ENCODE measurements at regions not wholly inside any gene's neighbourhood (a gene's known extent, or its start where the extent isn't known, plus 50 kb on each side); places are given as distances from the start of the nearest gene placed in this dataset.

DNA sequence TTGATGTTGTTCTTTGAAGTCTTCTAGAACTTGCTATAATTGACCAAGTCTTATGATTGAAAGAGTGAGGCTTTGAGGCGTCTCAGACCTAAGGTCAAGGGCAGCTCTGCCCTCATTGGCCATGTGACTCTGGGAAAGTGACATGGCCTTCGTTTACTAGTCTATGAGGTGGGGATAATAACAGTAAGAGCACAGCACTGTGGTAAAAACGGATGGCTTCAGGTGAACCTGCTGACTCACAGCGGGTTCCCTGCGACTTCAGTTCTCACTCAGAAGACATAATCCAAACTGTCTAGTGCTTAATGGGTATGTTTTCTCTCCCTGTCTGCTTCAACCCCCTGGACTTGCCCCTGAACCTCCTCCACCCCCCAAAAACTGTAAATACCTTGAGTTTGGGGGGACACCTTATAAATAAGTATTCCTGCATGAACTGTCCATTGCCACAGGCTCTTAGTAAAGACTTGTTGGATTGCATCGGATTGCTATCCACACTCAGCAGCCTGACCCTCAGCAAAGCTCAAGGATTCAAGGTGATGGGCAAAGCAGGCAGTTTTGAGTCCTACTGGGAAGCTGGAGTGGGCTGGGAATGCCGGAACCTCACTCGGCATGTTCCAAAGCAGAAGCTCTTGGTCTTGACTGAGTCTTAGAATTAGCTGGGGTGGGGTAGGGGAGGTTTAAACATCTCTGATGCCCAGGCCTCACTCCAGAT, 304.6 kb downstream of the KLF6 start:
- DNase-seq, result no peak

DNA sequence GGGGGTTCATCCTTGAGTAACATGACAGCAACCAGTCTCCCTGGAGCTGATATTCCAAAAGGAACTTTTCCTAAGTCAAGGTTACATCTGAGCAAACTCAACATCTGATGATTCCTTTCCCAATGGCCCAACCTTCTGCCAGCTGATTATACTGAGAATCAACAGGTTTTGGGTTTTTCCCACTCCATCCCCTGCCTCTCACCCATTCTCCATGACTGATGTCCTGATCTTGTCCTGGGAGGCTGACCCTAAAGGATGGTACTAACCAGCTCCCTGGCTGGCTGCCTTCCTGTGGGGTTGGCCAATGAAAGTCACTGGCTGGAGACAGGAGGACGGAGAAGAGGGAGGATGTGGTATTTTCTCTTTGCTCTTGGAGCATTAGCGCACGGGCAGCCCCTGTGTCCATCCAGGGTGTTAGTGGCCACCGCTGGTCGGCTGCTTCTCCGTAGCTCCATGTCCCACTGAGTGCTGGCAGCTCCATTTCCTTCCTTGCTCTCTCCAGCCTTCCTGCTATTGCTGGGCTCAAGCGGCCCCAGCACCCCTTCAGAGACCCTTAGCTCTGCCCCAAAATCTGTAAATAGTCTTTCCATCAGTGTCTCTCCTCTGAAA, 306.2 kb upstream of the PITRM1 start:
- no peak for DNase-seq

DNA sequence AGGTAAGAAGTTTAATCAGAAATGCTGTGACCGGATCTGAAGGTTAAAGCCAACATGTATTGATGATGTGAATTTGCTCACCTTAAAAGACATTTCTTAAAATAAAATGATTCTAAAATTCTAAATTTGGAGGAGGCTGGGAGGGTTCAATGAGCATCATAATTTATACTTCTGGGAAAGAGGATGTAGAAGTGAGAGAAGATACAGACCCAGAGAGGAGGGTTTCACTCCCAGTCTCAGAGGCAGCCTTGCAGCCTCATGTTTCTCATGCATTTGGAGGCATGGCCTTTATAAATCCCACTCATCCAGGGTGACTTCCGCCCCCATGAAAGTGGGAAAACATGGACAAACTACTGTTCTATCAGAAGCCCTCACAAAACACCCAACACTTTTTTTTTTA, 305.6 kb upstream of the PITRM1 start:
- no peak for DNase-seq

DNA sequence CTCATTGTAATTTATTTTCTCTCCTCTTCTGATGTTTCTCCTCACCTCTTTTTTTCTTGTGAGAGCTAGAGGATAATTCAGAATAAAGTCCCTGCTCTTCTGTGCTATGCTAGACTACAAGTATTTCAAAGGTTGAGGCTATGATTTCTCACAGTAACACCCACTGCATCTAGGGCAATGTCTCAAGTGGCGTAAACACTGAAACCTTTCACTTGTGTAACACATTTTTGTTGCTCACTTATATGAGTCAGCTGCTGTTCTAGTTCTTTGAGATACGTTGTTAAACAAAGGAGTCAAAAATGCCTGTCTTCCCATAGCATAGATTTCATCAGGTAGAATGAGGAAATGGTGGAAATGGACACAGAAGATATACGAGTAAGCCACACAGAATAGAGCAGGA, 305.1 kb upstream of the PITRM1 start:
- DNase-seq, result no peak

DNA sequence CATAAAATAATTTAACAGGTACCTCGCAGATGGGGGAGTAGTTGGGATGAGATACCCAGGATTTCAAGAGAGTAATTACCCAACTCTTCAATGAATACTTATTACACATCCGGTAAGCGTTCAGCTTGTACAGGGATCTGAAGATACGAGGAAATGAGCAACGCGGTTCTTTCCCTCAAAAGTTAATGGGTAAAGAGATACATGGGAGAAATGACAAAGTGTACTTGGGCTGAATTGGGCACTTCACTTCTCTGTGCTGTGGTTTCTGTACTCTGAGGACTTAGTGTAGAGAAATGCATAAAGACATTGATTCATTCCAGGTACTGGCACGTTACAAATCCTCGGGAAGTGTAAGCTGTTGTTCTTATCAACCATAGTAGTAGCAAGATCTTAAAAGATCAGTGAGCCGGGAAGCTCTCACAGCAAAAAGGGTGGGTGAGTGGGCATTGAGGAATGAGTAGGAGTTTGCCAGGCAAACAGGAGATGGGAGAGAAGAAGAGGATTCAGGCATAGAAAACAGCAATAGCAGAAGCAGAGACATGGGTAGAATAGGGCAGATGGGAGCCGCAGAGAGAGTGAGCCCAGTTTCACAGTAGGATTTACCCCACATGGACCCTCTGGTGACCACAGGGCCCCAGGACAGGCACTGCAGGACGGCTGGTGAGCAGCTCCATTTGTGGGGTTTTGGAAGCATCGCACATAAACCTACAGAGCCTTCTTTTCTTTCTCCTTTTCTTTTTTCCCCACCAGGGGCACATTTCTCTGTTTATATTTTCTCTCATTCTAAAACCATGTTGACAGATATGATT, 304.3 kb upstream of the PITRM1 start:
- DNase-seq, result peak in 1 of 3 experiments; percentile 23

DNA sequence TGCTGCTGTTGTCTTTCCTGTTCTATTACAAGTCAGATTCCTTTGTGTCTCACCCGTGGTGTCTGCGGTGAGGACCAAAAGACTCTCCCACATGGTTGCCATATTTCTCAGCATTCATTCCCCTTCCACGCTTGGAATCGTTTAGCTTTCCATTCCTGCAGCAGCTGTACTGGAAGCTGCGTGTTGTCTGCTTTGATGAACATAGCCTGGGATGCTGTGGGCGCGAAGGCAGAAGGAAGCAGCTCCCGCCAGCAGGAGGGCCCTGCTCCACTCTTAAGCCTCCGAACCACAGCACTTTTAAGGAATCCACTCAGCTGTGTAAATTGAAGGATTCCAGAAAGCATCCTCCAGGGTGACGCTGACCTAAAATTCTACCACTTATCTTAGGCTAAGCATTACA, 303.6 kb upstream of the PITRM1 start:
- peak in 1 of 3 experiments; percentile 23 for DNase-seq

DNA sequence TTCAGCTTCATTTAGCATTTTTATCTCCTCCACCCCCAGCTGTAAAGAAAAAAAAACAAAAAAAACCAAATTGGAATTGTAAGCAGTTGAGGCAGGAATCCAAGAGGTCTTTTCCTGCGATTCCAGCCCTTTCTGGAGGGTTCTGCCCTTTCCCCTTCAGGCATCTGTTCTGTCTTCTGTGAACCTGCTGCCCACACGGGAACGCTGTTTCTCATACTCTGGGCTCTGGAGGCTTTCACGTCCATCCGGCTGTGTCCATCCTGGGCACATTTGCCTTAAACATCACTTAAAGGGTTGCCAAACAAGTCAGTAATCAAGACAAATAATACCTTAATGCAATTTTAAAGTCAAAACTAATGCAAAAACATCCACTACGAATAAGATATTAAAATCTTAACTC, 302.8 kb upstream of the PITRM1 start:
- DNase-seq, result no peak

DNA sequence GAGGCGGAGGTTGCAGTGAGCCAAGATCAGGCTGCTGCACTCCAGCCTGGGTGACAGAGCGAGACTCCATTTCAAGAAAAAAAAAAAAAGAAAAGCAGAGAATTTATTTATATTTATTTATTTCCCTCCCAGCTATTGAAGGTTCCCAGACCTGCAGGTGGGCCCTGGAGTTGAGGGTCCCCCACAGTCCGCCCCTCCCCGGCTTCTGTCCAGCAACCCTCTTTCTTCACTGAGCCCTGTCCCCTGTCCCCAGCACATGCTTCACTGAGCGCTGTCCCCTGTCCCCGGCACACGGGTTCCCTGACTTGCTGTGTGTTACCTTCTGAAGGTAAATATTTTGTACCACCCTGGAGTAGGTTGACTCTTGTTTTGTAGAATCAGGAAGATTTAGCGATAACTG, 301.7 kb upstream of the PITRM1 start:
- DNase-seq, result no peak

DNA sequence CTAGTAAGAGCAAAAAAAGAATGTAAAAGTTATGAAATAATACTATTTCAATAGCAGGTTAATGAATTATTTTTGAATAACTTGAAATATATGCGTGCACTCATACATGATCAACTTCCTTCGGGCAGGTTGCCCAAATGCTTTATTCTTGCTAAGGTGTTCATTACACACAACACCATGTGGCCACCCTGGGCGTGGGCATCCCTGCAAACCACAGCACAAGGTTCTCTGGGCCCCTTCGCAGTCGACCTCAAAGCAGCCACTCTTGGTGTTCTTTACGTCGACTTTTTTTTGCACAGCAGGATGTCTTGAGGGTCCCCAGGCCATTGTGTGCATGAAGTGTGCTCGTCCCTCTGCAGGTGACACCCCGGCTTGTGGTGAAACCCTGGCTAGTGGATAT, 300.7 kb upstream of the PITRM1 start:
- DNase-seq, result no peak

DNA sequence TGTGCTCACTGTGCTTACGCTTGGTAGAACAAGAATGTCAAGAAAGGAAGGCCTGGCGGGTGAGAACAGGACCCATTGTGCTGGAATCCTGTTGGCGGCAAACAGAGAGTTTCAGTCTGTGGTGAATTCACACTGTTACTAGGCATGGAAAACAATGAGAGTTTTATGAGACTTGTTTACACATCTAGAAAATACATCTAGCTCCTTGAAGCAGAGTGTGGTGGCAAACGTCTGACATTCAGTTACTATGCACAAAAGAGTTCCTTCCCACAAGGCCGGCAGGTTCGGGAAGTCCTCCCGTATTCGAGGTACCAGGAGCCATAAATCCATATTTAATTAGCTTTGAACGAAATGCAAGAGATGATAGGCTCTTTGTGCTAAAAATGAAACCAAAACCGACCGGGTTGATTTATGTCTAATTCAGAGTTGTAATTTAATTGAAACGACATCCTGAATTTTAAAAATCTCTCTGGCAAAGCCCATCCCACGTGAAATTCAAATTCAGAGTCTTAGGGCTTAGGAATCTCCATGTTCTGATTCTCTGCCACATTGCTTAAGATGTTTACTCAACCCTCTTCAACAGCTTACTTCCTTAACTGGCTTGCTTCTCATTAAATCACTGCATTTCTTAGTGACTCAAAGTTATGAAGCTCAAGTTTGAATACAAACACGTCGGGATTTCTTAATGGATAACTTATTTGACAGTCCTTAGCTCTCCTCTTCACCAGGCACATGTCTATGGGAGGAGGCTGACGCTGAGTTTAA, 299.9 kb upstream of the PITRM1 start:
- no peak for DNase-seq

DNA sequence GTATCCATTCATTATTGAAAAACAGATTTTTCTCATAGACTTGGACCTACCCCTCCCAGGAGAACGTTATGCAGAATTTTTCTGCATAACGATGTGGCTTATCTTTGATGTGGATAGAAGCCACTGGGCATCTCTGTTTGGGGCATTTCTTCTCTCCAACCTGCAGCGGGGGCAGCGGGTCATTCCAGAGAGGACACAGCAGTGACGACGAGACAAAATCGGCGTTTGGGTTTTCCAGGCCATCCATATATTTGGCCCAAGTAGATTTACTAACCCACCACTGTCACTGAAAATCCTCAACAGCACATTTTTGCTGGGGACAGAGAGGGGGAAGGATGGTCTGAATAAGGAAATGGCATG, 299.3 kb upstream of the PITRM1 start:
- DNase-seq, result no peak

DNA sequence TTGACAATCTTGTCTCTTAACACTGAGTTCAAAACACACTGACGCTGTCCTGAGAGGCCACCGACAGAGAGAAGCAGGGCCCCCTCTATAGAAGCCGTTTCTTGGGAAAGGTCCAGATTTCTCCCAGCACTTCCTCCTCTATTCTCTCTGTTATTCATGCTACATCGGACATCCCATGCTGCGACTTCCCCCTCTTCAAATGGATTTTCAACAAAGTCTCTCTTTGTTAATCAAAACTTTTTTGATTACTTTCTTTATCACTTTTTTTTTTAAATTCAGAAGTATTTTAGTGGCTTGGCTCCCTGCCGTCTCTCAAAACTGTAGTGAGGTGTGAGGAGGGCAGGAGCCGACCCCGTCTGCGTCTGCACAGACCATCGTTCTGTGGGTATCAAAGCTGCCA, 298.9 kb upstream of the PITRM1 start:
- DNase-seq, result no peak

DNA sequence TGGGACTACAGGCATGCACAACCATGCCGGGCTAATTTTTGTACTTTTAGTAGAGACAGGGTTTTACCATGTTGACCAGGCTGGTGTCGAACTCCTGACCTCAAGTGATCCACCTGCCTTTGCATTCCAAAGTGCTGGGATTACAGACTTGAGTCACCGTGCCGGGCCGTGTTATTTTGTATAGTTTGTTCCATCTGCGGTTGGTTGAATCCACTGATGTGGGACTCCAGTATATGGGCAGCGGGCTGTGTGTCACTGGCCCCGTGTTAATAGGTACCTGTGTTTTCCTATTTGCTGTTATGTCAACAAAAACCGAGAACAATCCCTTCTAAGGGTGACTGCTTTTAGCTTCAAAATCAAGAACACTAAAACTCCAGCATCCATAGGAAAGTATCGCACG, 297.6 kb upstream of the PITRM1 start:
- no peak for DNase-seq

DNA sequence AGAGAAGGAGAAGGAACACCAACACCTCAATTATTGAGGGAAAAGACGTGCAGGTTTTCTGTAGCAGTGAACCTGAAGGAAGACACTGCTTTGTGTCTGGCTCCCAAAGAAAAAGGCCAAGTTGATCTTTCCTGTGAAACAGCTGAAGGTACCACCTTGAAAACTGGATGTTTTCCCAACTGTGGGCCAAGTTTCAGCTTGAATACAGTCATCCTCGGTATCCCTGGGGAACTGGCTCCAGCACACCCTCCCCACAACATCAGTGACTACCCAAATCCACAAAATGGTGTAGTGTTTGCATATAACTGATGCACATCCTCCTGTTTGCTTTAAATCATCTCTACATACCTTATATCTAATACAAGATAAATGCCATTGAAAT, 297.0 kb upstream of the PITRM1 start:
- no peak for DNase-seq

DNA sequence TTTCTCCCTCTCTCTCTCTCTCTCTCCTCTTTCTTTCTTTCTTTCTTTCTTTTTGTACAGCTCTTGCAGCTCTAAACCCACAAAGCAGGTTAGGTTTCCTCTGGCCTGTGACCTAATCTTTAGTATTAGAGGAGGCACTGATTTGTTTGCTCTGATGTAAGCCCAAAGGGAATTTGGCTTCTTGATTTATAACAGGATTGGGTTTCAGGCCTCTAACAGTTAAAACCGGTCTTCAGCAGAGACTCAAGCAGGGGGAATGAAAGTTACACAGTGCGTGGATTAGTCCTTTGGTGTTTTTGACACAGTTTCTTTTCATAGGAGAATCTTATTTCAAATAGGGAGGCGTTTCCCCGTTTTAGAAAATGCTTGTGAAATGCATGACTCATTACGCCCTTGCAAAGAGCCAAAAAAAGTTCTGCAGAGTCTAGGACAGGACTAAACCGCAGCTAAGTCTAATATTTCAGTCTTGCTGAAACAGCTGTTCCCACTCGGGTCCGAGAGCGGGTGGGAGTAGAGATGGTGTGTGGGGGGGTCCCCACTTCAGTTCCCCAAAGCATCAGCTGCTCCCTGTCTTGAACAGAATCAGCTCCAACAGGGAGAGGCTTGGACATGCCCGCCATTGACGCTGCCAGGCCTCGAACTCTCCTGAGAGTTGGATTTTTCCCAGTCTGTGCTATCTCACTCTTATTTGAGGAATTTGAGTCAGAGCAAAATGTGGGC, 296.5 kb upstream of the PITRM1 start:
- no peak for DNase-seq

DNA sequence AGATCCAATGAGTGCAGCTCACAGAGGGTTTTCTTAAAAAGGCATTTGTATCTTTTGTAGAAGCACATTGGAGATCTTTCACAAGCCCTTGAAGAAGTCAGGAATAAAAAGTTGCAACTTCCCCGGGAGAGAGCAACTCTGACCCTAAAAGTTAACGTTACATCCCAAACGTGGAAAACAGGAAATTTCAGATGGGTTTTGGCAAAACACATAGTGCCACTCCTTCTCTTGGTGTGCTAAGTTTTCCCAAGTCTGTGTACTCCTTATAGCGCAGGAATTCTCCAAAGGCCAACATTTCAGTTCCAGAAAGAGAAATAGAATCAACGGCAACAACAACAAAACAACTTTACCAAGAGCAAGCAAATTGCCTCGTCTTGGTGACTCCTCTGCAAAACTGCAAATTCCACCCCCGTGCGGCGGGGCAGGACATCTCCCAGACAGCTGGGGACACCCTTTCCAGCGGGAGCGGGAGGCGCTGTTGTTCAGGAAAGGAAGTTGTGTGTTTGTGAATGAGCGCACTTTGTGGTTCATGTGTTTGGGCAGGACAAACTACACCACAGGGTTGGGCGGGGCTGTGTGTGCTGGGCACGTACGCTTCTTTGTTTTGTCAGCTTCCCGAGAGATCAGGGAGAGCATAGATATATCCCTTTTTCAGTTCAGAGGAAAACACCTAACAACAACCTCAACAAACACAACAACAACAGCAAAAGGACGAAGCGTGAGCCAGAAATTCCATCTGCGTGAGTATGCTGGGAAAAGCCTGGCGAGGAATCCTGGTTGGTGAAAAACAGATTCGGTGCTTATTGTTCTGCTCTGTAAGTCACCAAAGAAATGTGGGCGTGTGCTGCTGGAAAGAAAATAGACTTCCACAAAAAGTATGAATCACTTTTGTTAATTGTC, 294.7 kb upstream of the PITRM1 start:
- no peak for DNase-seq

DNA sequence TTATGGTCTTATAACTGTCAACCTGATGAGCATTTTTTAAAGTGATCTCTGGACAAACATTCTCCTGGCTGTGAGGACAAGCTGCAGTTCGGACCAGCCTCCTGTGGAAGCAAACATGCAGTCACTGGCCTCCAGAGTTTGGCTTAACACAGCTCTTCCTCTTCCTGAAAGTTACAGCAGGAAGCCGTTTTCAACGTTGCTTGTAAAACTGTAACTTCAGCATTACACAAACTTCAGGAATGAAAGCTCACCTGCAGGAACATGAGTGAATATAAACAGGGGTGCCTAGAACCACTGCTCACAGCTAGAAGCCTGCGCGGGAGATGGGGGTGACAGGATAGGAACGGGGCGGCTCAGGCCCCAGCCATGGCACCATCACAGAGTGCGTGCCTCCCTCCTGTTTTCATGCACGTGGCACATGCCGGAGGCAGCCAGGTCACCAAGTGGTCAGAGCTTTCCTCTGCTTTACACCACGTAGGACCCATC, 292.9 kb upstream of the PITRM1 start:
- no peak for DNase-seq

DNA sequence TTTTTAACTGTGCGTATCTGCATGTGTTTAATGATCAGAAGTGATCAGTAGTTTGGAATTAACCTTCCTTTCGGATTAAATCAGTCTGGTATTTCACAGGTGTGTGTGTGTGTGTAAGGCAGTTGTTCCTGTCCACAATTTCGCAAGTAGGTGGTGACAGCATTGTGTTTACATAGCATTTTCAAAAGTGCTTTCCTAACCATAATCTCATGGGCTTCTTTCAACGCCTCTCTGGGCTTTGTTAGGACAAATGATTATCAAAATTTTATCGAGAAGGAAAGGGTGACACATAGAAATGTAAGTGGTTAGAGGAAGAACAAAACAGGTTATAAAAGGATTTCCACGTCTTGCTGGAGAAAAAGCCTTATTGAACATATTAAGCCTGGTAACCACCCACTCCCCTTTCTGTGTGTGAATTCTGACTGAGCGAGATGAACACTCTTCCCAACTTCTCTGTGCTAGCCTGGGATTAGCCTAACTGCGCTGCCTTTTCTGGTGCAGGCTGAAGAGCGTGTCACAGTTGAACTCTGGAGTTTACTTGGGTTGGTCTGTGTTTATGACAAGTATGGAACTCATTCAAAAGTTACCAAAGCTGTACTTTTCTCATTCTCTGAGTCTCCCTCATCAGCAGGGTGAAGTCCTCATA, 292.3 kb upstream of the PITRM1 start:
- DNase-seq, result peak in 2 of 3 experiments; percentile 0 to 37

DNA sequence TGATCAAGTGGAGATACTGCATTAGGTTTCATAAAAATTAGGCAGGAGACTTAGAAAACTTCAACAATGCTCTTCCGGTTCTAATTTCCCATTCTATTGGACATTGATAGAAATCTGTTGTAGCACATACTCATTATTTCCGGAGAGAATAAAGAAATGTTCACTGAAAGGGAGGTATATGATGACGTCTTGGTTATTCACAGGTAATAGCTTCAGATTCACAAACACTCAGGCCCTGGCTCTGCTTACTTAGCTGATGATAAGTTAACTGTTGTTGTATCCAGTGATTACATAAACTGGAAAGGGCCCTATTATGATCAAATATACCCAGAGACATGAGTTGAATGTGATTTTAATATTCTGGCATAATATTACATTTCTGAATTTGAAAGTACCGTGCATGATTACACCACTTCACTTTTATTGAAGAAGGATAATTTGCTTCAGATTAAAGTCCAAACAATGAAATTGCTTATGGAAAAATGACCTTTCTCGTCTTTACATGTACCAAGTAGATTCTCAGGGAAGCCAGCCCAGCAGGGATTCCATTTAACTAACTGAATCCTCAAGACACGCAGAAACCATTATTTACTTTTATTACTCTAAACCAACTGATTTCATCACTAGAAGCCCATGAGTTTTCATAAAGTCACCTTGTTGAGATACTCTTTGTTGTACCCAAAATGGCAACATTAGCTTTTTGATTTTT, 288.0 kb upstream of the PITRM1 start:
- peak in 2 of 3 experiments; percentile 8 to 35 for DNase-seq
